Progenitor cell of endocrine pancreas (in vitro differentiated cells): ENCODE measurements at regions not wholly inside any gene's neighbourhood (a gene's known extent, or its start where the extent isn't known, plus 50 kb on each side); places are given as distances from the start of the nearest gene placed in this dataset.

Experiments used
- DNase-seq: peaks from one replicate; pipeline ENCODE4 v3.0.0; 2021; ENCODE audit warnings: low spot score; ENCODE audit not compliant: unreplicated experiment
- H3K27ac Mint-ChIP-seq: 2 replicates; pipeline ENCODE4 v1.8.0; 2021; ENCODE audit warnings: mild to moderate bottlenecking, moderate library complexity, mixed read lengths
- H3K27me3 Mint-ChIP-seq: 2 replicates; pipeline ENCODE4 v1.8.0; 2021; ENCODE audit warnings: mixed read lengths
- H3K36me3 Mint-ChIP-seq: 2 replicates; pipeline ENCODE4 v1.8.0; 2022; ENCODE audit warnings: mixed read lengths; ENCODE audit not compliant: insufficient read depth
- H3K4me1 Mint-ChIP-seq: 2 replicates; pipeline ENCODE4 v1.8.0; 2021; ENCODE audit warnings: low read depth, mixed read lengths
- H3K4me3 Mint-ChIP-seq: 2 replicates; pipeline ENCODE4 v1.8.0; 2021; ENCODE audit warnings: low read depth, mild to moderate bottlenecking, moderate library complexity, mixed read lengths
- H3K9me3 Mint-ChIP-seq: 2 replicates; pipeline ENCODE4 v1.8.0; 2021; ENCODE audit warnings: low read depth, mixed read lengths
- TF ChIP-seq, protein P1 (sequence below): fragments of 200-600 bp; sonication (generic); IDR thresholded peaks from one replicate; pipeline ENCODE4 v1.5.0; 2021; ENCODE audit warnings: antibody characterized with exemption, mild to moderate bottlenecking; ENCODE audit not compliant: unreplicated experiment

DNA sequence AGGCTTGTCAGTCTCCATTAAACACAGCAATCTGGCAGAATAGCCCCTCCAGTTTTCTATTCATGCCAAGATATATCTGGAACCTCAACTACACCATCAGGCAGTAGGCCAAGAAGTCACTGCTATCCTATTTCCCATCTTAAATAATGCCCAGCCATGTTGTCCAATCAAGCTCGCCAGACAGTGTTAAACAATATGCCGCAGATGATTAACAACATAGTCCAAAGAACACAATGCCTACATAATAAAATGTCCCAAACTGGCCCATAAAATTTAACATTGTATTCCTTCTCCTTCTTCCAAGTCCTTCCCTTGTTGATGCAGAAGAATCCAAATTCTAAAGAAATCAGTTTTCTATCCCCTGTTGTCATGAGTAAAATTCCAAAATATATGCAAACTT, 427.4 kb upstream of the PPP2R3A start:
- Mint-ChIP-seq H3K36me3 (no peaks in the 10 kb centered on the region), H3K4me1 (no peaks in the 10 kb centered on the region), H3K27ac (no peak overlapping the region), H3K4me3 (no peak overlapping the region), H3K9me3 (no peaks in the 10 kb centered on the region), H3K27me3 (no peaks in the 10 kb centered on the region)
- TF ChIP-seq, protein P1, sequence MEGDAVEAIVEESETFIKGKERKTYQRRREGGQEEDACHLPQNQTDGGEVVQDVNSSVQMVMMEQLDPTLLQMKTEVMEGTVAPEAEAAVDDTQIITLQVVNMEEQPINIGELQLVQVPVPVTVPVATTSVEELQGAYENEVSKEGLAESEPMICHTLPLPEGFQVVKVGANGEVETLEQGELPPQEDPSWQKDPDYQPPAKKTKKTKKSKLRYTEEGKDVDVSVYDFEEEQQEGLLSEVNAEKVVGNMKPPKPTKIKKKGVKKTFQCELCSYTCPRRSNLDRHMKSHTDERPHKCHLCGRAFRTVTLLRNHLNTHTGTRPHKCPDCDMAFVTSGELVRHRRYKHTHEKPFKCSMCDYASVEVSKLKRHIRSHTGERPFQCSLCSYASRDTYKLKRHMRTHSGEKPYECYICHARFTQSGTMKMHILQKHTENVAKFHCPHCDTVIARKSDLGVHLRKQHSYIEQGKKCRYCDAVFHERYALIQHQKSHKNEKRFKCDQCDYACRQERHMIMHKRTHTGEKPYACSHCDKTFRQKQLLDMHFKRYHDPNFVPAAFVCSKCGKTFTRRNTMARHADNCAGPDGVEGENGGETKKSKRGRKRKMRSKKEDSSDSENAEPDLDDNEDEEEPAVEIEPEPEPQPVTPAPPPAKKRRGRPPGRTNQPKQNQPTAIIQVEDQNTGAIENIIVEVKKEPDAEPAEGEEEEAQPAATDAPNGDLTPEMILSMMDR, result no peak
- no peak for DNase-seq

DNA sequence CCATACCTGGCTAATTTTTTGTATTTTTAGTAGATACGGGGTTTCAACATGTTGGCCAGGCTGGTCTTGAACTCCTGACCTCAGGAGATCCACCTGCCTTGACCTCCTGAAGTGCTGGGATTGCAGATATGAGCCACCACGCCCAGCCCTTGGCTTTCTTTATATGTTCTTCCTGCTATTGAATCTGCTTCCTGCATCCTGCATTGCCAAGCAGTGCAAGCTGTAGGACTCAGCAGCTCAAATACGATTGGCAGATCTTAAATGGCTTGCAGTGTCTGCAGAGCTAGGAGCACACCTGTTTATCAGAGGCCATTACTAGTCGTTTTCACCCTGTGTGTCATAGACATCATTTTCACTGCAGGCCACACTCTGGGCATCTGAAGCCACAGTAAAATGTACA, 426.2 kb upstream of the PPP2R3A start:
- Mint-ChIP-seq H3K4me1 (no peaks in the 10 kb centered on the region), H3K4me3 (no peak overlapping the region), H3K36me3 (no peaks in the 10 kb centered on the region), H3K9me3 (no peaks in the 10 kb centered on the region), H3K27me3 (no peaks in the 10 kb centered on the region), H3K27ac (no peak overlapping the region)
- no peak for DNase-seq
- TF ChIP-seq, protein P1, result no peak

DNA sequence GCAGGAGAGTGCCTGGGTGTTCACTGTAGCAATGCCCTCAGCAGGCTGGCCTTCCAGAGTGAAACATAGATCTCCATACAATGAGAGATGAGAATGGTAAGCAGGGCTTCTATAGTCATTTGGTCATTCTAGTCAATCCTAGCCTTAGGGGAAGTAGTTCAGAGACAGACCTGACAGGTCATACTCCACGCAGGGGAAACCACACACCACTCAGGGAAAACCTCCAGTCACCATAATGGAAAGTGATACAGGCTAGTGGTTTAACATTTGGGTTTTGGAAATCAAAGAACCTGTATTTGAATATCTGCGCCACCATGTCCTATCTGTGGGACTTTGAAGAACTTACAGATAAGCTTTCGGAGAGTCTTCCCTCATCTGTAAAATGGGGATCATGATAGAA, 425.7 kb upstream of the PPP2R3A start:
- no peaks in the 10 kb centered on the region for H3K36me3 Mint-ChIP-seq
- TF ChIP-seq, protein P1, result no peak
- no peak overlapping the region for H3K27ac Mint-ChIP-seq
- no peaks in the 10 kb centered on the region for H3K9me3 Mint-ChIP-seq
- DNase-seq, result no peak
- no peak overlapping the region for H3K4me3 Mint-ChIP-seq
- no peaks in the 10 kb centered on the region for H3K27me3 Mint-ChIP-seq
- no peaks in the 10 kb centered on the region for H3K4me1 Mint-ChIP-seq

DNA sequence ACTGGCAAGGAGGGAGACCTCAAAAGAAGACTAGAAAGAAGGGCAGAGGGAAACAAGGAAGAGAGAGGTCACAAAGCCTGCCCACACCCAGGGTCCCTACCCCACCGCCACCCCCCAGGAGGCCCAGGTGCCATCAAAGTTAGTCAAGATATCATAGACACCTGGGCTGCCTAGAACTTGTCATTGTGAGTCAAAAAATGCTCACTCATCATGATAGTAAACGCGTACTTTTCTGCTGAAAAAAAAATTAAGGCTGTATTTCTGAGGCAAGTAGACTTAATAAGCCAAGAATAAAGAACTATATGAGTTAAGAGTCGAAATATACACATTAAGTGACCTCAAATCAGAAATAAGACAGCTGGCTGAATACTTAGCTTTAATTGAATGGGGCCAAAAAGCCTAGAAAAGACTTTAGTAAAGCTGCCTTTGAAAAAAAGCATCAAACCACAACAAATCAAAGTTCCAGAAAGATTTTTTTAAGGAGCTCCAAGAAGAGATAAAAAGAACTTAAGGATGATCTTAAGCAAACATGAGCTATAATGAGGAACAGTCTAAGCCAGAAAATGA, 415.5 kb upstream of the PPP2R3A start:
- no peaks in the 10 kb centered on the region for H3K9me3 Mint-ChIP-seq
- no peaks in the 10 kb centered on the region for H3K4me1 Mint-ChIP-seq
- TF ChIP-seq, protein P1, result no peak

DNA sequence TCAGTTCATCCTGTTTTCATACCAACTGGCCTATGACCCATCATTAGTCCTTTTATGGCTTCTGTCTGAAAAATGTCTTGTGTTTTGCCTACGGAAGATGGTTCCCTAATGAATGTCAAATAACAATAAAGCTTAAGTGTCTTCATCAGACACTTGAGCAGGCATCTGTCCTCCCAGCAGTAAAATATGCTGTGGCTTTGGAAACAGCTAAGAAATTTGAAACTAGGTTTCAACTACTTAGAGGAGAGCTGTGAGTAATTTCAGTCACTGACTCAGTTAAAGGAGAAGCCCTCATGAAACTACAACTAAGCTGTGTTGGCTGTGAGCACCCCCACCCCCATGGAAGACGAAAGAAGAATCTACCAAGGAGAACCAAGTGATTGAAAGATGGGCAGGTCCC, 409.4 kb upstream of the PPP2R3A start:
- no peak for DNase-seq
- no peak overlapping the region for H3K27ac Mint-ChIP-seq
- no peak overlapping the region for H3K4me3 Mint-ChIP-seq
- H3K4me1 Mint-ChIP-seq, result no peaks in the 10 kb centered on the region
- TF ChIP-seq, protein P1, result no peak
- H3K27me3 Mint-ChIP-seq, result no peaks in the 10 kb centered on the region
- H3K9me3 Mint-ChIP-seq, result no peaks in the 10 kb centered on the region
- H3K36me3 Mint-ChIP-seq, result no peaks in the 10 kb centered on the region

More for the DNA sequence above, 415.5 kb upstream of the PPP2R3A start:
- H3K4me3 Mint-ChIP-seq, result no peak overlapping the region
- H3K36me3 Mint-ChIP-seq, result no peaks in the 10 kb centered on the region
- DNase-seq, result no peak
- no peak overlapping the region for H3K27ac Mint-ChIP-seq
- no peaks in the 10 kb centered on the region for H3K27me3 Mint-ChIP-seq
